Tibial nerve (tissue), 3 donors: ENCODE measurements at regions not wholly inside any gene's neighbourhood (a gene's known extent, or its start where the extent isn't known, plus 50 kb on each side); places are given as distances from the start of the nearest gene placed in this dataset.

ENCODE experiments used
- POLR2A ChIP-seq, 2 donors: fragments of 450-650 bp; IDR thresholded peaks; one replicate each; pipeline ENCODE4 v1.6.1; 2017; ENCODE audit warnings: antibody characterized with exemption in 2 of 2, mild to moderate bottlenecking in 2 of 2, moderate library complexity in 2 of 2
- TF ChIP-seq, protein P1 (sequence below), 5 experiments: fragments of 200-600 bp in 3 of 5; fragments of 450-650 bp in 2 of 5; sonication (generic) in 3 of 5; IDR thresholded peaks; one replicate each; pipeline ENCODE4 v1.5.1; 2016 to 2019; ENCODE audit warnings: antibody characterized with exemption in 5 of 5, mild to moderate bottlenecking in 3 of 5, moderate library complexity in 2 of 5

DNA sequence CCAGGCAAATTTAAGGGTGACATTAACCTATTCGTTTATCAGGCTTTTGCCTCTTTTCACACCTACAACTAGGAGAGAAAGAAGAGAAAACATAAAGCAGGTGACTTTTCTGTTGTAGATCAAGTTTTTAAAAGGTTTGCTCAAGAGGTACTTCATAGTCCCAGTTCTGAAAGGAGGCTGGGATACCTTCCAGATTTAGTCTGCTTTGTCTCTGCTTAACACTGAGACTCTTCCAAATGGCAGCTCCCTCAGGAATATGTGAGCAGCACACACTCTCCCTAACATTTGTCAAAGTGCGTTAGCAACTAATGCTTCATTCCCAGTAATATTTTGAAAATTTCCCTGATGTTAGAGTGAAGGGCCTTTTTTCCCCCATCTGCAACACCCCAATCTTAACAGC lies 133.7 kb upstream of the RASSF8 start:
- TF ChIP-seq, protein P1, sequence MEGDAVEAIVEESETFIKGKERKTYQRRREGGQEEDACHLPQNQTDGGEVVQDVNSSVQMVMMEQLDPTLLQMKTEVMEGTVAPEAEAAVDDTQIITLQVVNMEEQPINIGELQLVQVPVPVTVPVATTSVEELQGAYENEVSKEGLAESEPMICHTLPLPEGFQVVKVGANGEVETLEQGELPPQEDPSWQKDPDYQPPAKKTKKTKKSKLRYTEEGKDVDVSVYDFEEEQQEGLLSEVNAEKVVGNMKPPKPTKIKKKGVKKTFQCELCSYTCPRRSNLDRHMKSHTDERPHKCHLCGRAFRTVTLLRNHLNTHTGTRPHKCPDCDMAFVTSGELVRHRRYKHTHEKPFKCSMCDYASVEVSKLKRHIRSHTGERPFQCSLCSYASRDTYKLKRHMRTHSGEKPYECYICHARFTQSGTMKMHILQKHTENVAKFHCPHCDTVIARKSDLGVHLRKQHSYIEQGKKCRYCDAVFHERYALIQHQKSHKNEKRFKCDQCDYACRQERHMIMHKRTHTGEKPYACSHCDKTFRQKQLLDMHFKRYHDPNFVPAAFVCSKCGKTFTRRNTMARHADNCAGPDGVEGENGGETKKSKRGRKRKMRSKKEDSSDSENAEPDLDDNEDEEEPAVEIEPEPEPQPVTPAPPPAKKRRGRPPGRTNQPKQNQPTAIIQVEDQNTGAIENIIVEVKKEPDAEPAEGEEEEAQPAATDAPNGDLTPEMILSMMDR (IDR thresholded peaks at IDR 0.05): no peak
- no peak for TF ChIP-seq POLR2A (IDR thresholded peaks at IDR 0.05)
